ENCODE measurements at regions not wholly inside any gene's neighbourhood (a gene's known extent, or its start where the extent isn't known, plus 50 kb on each side); places are given as distances from the start of the nearest gene placed in this dataset.

GRCh38 chr7:79734181-79734580 is 280.7 kb upstream of the MAGI2 start:
- no peak for DNase-seq (ENCODE audit: low spot score)
- Mint-ChIP-seq H3K9me3 (peaks cover 22% of the 10 kb centered on the region), H3K4me3 (ENCODE audit: low read depth) (no peak overlapping the region)

GRCh38 chr7:79732535-79732934 is 279.1 kb upstream of the MAGI2 start:
- no peaks in the 10 kb centered on the region for H3K27me3 Mint-ChIP-seq (ENCODE audit: low read depth)

More at GRCh38 chr7:79734181-79734580, 280.7 kb upstream of the MAGI2 start:
- Mint-ChIP-seq H3K36me3 (ENCODE audit: low read depth) (no peaks in the 10 kb centered on the region), H3K27ac (no peak overlapping the region), H3K4me1 (ENCODE audit: low read depth) (no peaks in the 10 kb centered on the region), H3K27me3 (ENCODE audit: low read depth) (no peaks in the 10 kb centered on the region)
- intact Hi-C loops (cut with micrococcal nuclease), result no loop called here

GRCh38 chr7:79730971-79731370 is 277.5 kb upstream of the MAGI2 start:
- H3K4me1 Mint-ChIP-seq (ENCODE audit: low read depth), result no peaks in the 10 kb centered on the region
- intact Hi-C loops (cut with micrococcal nuclease), result no loop called here
- H3K27me3 Mint-ChIP-seq (ENCODE audit: low read depth), result no peaks in the 10 kb centered on the region

More at GRCh38 chr7:79732535-79732934, 279.1 kb upstream of the MAGI2 start:
- no peak for DNase-seq (ENCODE audit: low spot score)
- Mint-ChIP-seq H3K4me3 (ENCODE audit: low read depth) (no peak overlapping the region), H3K9me3 (peaks cover 22% of the 10 kb centered on the region), H3K36me3 (ENCODE audit: low read depth) (no peaks in the 10 kb centered on the region), H3K4me1 (ENCODE audit: low read depth) (no peaks in the 10 kb centered on the region), H3K27ac (no peak overlapping the region)
- intact Hi-C loops (cut with micrococcal nuclease), result no loop called here

GRCh38 chr7:79723833-79724618 is 270.6 kb upstream of the MAGI2 start:
- intact Hi-C loops (cut with micrococcal nuclease), result no loop called here
- H3K27me3 Mint-ChIP-seq (ENCODE audit: low read depth), result no peaks in the 10 kb centered on the region

More at GRCh38 chr7:79730971-79731370, 277.5 kb upstream of the MAGI2 start:
- Mint-ChIP-seq H3K27ac (no peak overlapping the region), H3K36me3 (ENCODE audit: low read depth) (no peaks in the 10 kb centered on the region), H3K9me3 (peaks cover 22% of the 10 kb centered on the region), H3K4me3 (ENCODE audit: low read depth) (no peak overlapping the region)
- DNase-seq (ENCODE audit: low spot score), result no peak

GRCh38 chr7:79722217-79722616 is 268.8 kb upstream of the MAGI2 start:
- Mint-ChIP-seq H3K27me3 (ENCODE audit: low read depth) (no peaks in the 10 kb centered on the region), H3K4me1 (ENCODE audit: low read depth) (no peaks in the 10 kb centered on the region), H3K4me3 (ENCODE audit: low read depth) (no peak overlapping the region), H3K27ac (no peak overlapping the region), H3K9me3 (no peaks in the 10 kb centered on the region), H3K36me3 (ENCODE audit: low read depth) (no peaks in the 10 kb centered on the region)
- no peak for DNase-seq (ENCODE audit: low spot score)
- intact Hi-C loops (cut with micrococcal nuclease), result no loop called here

More at GRCh38 chr7:79723833-79724618, 270.6 kb upstream of the MAGI2 start:
- H3K27ac Mint-ChIP-seq, result no peak overlapping the region
- no peaks in the 10 kb centered on the region for H3K36me3 Mint-ChIP-seq (ENCODE audit: low read depth)
- no peak overlapping the region for H3K4me3 Mint-ChIP-seq (ENCODE audit: low read depth)
- no peaks in the 10 kb centered on the region for H3K9me3 Mint-ChIP-seq
- no peak for DNase-seq (ENCODE audit: low spot score)
- H3K4me1 Mint-ChIP-seq (ENCODE audit: low read depth), result no peaks in the 10 kb centered on the region

- no peaks in the 10 kb centered on the region for H3K9me3 Mint-ChIP-seq
- no peaks in the 10 kb centered on the region for H3K36me3 Mint-ChIP-seq (ENCODE audit: low read depth)
- intact Hi-C loops (cut with micrococcal nuclease), result no loop called here
- no peaks in the 10 kb centered on the region for H3K4me1 Mint-ChIP-seq (ENCODE audit: low read depth)
- H3K4me3 Mint-ChIP-seq (ENCODE audit: low read depth), result no peak overlapping the region
- no peak for DNase-seq (ENCODE audit: low spot score)
- no peaks in the 10 kb centered on the region for H3K27me3 Mint-ChIP-seq (ENCODE audit: low read depth)
- no peak overlapping the region for H3K27ac Mint-ChIP-seq
These were observed 265.7 kb upstream of the MAGI2 start for GRCh38 chr7:79719216-79719615.

GRCh38 chr7:79716329-79716728 is 262.9 kb upstream of the MAGI2 start:
- H3K9me3 Mint-ChIP-seq, result no peaks in the 10 kb centered on the region
- H3K36me3 Mint-ChIP-seq (ENCODE audit: low read depth), result no peaks in the 10 kb centered on the region
- intact Hi-C loops (cut with micrococcal nuclease), result no loop called here
- no peak for DNase-seq (ENCODE audit: low spot score)
- H3K4me1 Mint-ChIP-seq (ENCODE audit: low read depth), result no peaks in the 10 kb centered on the region
- no peak overlapping the region for H3K4me3 Mint-ChIP-seq (ENCODE audit: low read depth)
- H3K27me3 Mint-ChIP-seq (ENCODE audit: low read depth), result no peaks in the 10 kb centered on the region
- H3K27ac Mint-ChIP-seq, result no peak overlapping the region

- intact Hi-C loops (cut with micrococcal nuclease), result no loop called here
- Mint-ChIP-seq H3K4me3 (ENCODE audit: low read depth) (no peak overlapping the region), H3K9me3 (no peaks in the 10 kb centered on the region)
These were observed 260.6 kb upstream of the MAGI2 start for GRCh38 chr7:79714081-79714480.

GRCh38 chr7:79713276-79713675 is 259.8 kb upstream of the MAGI2 start:
- intact Hi-C loops (cut with micrococcal nuclease), result no loop called here
- no peak overlapping the region for H3K4me3 Mint-ChIP-seq (ENCODE audit: low read depth)
- H3K27ac Mint-ChIP-seq, result no peak overlapping the region
- no peaks in the 10 kb centered on the region for H3K36me3 Mint-ChIP-seq (ENCODE audit: low read depth)
- no peak for DNase-seq (ENCODE audit: low spot score)
- H3K4me1 Mint-ChIP-seq (ENCODE audit: low read depth), result no peaks in the 10 kb centered on the region
- H3K27me3 Mint-ChIP-seq (ENCODE audit: low read depth), result no peaks in the 10 kb centered on the region
- H3K9me3 Mint-ChIP-seq, result no peaks in the 10 kb centered on the region

More at GRCh38 chr7:79714081-79714480, 260.6 kb upstream of the MAGI2 start:
- Mint-ChIP-seq H3K27ac (no peak overlapping the region), H3K4me1 (ENCODE audit: low read depth) (no peaks in the 10 kb centered on the region), H3K36me3 (ENCODE audit: low read depth) (no peaks in the 10 kb centered on the region), H3K27me3 (ENCODE audit: low read depth) (no peaks in the 10 kb centered on the region)
- DNase-seq (ENCODE audit: low spot score), result no peak

- H3K4me1 Mint-ChIP-seq (ENCODE audit: low read depth), result no peaks in the 10 kb centered on the region
- H3K27me3 Mint-ChIP-seq (ENCODE audit: low read depth), result no peaks in the 10 kb centered on the region
These were observed 258.2 kb upstream of the MAGI2 start for GRCh38 chr7:79711660-79712059.

GRCh38 chr7:79709574-79710409 is 256.3 kb upstream of the MAGI2 start:
- Mint-ChIP-seq H3K9me3 (no peaks in the 10 kb centered on the region), H3K4me1 (ENCODE audit: low read depth) (no peaks in the 10 kb centered on the region), H3K27me3 (ENCODE audit: low read depth) (no peaks in the 10 kb centered on the region), H3K4me3 (ENCODE audit: low read depth) (no peak overlapping the region), H3K36me3 (ENCODE audit: low read depth) (no peaks in the 10 kb centered on the region), H3K27ac (no peak overlapping the region)
- intact Hi-C loops (cut with micrococcal nuclease), result no loop called here
- no peak for DNase-seq (ENCODE audit: low spot score)

More at GRCh38 chr7:79711660-79712059, 258.2 kb upstream of the MAGI2 start:
- intact Hi-C loops (cut with micrococcal nuclease), result no loop called here
- Mint-ChIP-seq H3K9me3 (no peaks in the 10 kb centered on the region), H3K36me3 (ENCODE audit: low read depth) (no peaks in the 10 kb centered on the region), H3K27ac (no peak overlapping the region), H3K4me3 (ENCODE audit: low read depth) (no peak overlapping the region)
- no peak for DNase-seq (ENCODE audit: low spot score)

- no peaks in the 10 kb centered on the region for H3K9me3 Mint-ChIP-seq
- H3K27me3 Mint-ChIP-seq (ENCODE audit: low read depth), result no peaks in the 10 kb centered on the region
- no peak overlapping the region for H3K27ac Mint-ChIP-seq
- intact Hi-C loops (cut with micrococcal nuclease), result no loop called here
- H3K4me3 Mint-ChIP-seq (ENCODE audit: low read depth), result no peak overlapping the region
- no peaks in the 10 kb centered on the region for H3K4me1 Mint-ChIP-seq (ENCODE audit: low read depth)
- H3K36me3 Mint-ChIP-seq (ENCODE audit: low read depth), result no peaks in the 10 kb centered on the region
- no peak for DNase-seq (ENCODE audit: low spot score)
These were observed 248.6 kb upstream of the MAGI2 start for GRCh38 chr7:79702116-79702515.

GRCh38 chr7:79692015-79692414 is 238.5 kb upstream of the MAGI2 start:
- H3K36me3 Mint-ChIP-seq (ENCODE audit: low read depth), result no peaks in the 10 kb centered on the region
- no peaks in the 10 kb centered on the region for H3K4me1 Mint-ChIP-seq (ENCODE audit: low read depth)
- no peak overlapping the region for H3K27ac Mint-ChIP-seq
- intact Hi-C loops (cut with micrococcal nuclease), result no loop called here
- H3K27me3 Mint-ChIP-seq (ENCODE audit: low read depth), result no peaks in the 10 kb centered on the region
- no peaks in the 10 kb centered on the region for H3K9me3 Mint-ChIP-seq
- no peak overlapping the region for H3K4me3 Mint-ChIP-seq (ENCODE audit: low read depth)
- DNase-seq (ENCODE audit: low spot score), result no peak
